IMR-90 (cell line): ENCODE measurements at regions not wholly inside any gene's neighbourhood (a gene's known extent, or its start where the extent isn't known, plus 50 kb on each side); places are given as distances from the start of the nearest gene placed in this dataset.

Source experiments
- ATAC-seq: fragments of 200-7000 bp; cut with Tn5 transposase; 2 replicates; pipeline ENCODE4 v1.9.1; 2020; ENCODE audit warnings: low read depth, mild to moderate bottlenecking, moderate library complexity
- BruUV-seq: library from RNA; stranded (reverse); fragments of 400-500 nt; replicated peaks from 2 replicates; lab custom pipeline; 2021; lab: Mats Ljungman, UMichigan
- CTCF ChIA-PET: fragments of 300-600 bp; formaldehyde crosslinking; extraction: SDS; loops from one replicate; lab custom pipeline; 2021; ENCODE audit warnings: antibody characterized with exemption; lab: Yijun Ruan, JAX
- POLR2A ChIA-PET: fragments of 300-600 bp; sonication (Branson Sonifier 250); formaldehyde crosslinking; loops from one replicate; lab custom pipeline; 2022; ENCODE audit warnings: antibody characterized with exemption; ENCODE audit not compliant: unreplicated experiment; lab: Charles Lee
- DNase-seq: peaks from one replicate; pipeline ENCODE4 v3.0.0; 2013
- H2AFZ ChIP-seq: replicated peaks from 2 replicates; pipeline ENCODE3; 2013; ENCODE audit warnings: low read length, mild to moderate bottlenecking; ENCODE audit not compliant: poor library complexity
- H2AK5ac ChIP-seq: 2 replicates; pipeline ENCODE4 v1.6.1; 2013; ENCODE audit warnings: low read depth, low read length, inconsistent platforms
- H2AK9ac ChIP-seq: replicated peaks from 2 replicates; pipeline ENCODE3; 2013; ENCODE audit warnings: mild to moderate bottlenecking, low read depth, low read length, moderate library complexity; ENCODE audit not compliant: poor library complexity
- H2BK120ac ChIP-seq: 2 replicates; pipeline ENCODE4 v1.6.1; 2013; ENCODE audit warnings: low read depth, low read length, inconsistent platforms
- H2BK15ac ChIP-seq: 3 replicates; pipeline ENCODE4 v1.6.1; 2013; ENCODE audit warnings: low read depth, low read length, inconsistent platforms
- H2BK20ac ChIP-seq: 2 replicates; pipeline ENCODE4 v1.6.1; 2013; ENCODE audit warnings: low read depth, mild to moderate bottlenecking, inconsistent platforms, low read length, moderate library complexity
- H2BK5ac ChIP-seq: 2 replicates; pipeline ENCODE4 v1.6.1; 2013; ENCODE audit warnings: mild to moderate bottlenecking, low read depth, low read length, inconsistent platforms; ENCODE audit not compliant: poor library complexity, severe bottlenecking
- H3K14ac ChIP-seq: replicated peaks from 2 replicates; pipeline ENCODE4 v1.6.1; 2013; ENCODE audit warnings: low read depth, low read length, inconsistent platforms
- H3K18ac ChIP-seq: 2 replicates; pipeline ENCODE4 v1.6.1; 2013; ENCODE audit warnings: low read depth, low read length, control low read depth
- H3K23ac ChIP-seq: 2 replicates; pipeline ENCODE4 v1.6.1; 2013; ENCODE audit warnings: low read depth, low read length, inconsistent platforms
- H3K27ac ChIP-seq: 2 replicates; pipeline ENCODE4 v1.5.1; 2013; ENCODE audit warnings: mild to moderate bottlenecking, control low read depth, low read length; ENCODE audit not compliant: insufficient read depth
- H3K27me3 ChIP-seq: 2 replicates; pipeline ENCODE4 v1.6.1; 2013; ENCODE audit warnings: low read length; ENCODE audit not compliant: control insufficient read depth, insufficient read depth
- H3K36me3 ChIP-seq: 2 replicates; pipeline ENCODE4 v1.6.1; 2013; ENCODE audit warnings: low read length, mixed read lengths; ENCODE audit not compliant: control insufficient read depth, insufficient read depth
- H3K4ac ChIP-seq: 2 replicates; pipeline ENCODE4 v1.6.1; 2013; ENCODE audit warnings: low read depth, low read length, inconsistent platforms
- H3K4me1 ChIP-seq: 2 replicates; pipeline ENCODE4 v1.6.1; 2013; ENCODE audit warnings: low read length, mixed read lengths; ENCODE audit not compliant: control insufficient read depth, insufficient read depth
- H3K4me2 ChIP-seq: 2 replicates; pipeline ENCODE4 v1.6.1; 2013; ENCODE audit warnings: low read depth, mild to moderate bottlenecking, control low read depth, low read length, moderate library complexity
- H3K4me3 ChIP-seq: 2 replicates; pipeline ENCODE4 v1.5.1; 2013; ENCODE audit warnings: low read depth, mild to moderate bottlenecking, control low read depth, low read length, moderate library complexity; ENCODE audit not compliant: insufficient read depth
- H3K56ac ChIP-seq: 2 replicates; pipeline ENCODE4 v1.6.1; 2013; ENCODE audit warnings: low read length, inconsistent platforms; ENCODE audit not compliant: insufficient read depth; ENCODE audit errors: extremely low read depth
- H3K79me1 ChIP-seq, 2 experiments: 2 replicates each; pipeline ENCODE4 v1.6.1; 2013; ENCODE audit warnings: low read length in 2 of 2, inconsistent platforms in 1 of 2, low read depth in 1 of 2
- H3K9ac ChIP-seq: 2 replicates; pipeline ENCODE4 v1.6.1; 2013; ENCODE audit warnings: low read depth, low read length, control low read depth
- H3K9me1 ChIP-seq: 2 replicates; pipeline ENCODE4 v1.6.1; 2013; ENCODE audit warnings: low read length, inconsistent platforms; ENCODE audit not compliant: insufficient read depth
- H3K9me3 ChIP-seq: 2 replicates; pipeline ENCODE4 v1.6.1; 2013; ENCODE audit warnings: low read length; ENCODE audit not compliant: control insufficient read depth, insufficient read depth
- H4K20me1 ChIP-seq: 2 replicates; pipeline ENCODE4 v1.6.1; 2013; ENCODE audit warnings: low read length, inconsistent platforms; ENCODE audit not compliant: insufficient read depth
- H4K5ac ChIP-seq: 2 replicates; pipeline ENCODE4 v1.6.1; 2013; ENCODE audit warnings: mild to moderate bottlenecking, low read depth, low read length, control low read depth
- H4K8ac ChIP-seq, 2 experiments: 2 replicates each; pipeline ENCODE4 v1.6.1; 2013; ENCODE audit warnings: low read depth in 2 of 2, low read length in 2 of 2, control low read depth in 1 of 2, inconsistent platforms in 1 of 2
- H4K91ac ChIP-seq: 2 replicates; pipeline ENCODE4 v1.6.1; 2013; ENCODE audit warnings: low read depth, low read length, inconsistent platforms; ENCODE audit not compliant: insufficient read depth
- BHLHE40 ChIP-seq: fragments of 150-350 bp; IDR thresholded peaks from 2 replicates; pipeline ENCODE4 v1.6.1; 2016; ENCODE audit warnings: mild to moderate bottlenecking, low read depth, low read length
- CEBPB ChIP-seq: IDR thresholded peaks from 2 replicates; pipeline ENCODE4 v1.6.1; 2012; ENCODE audit warnings: low read depth, low read length, improper control_type of control experiment
- CHD1 ChIP-seq: IDR thresholded peaks from 2 replicates; pipeline ENCODE4 v1.6.1; 2012; ENCODE audit warnings: low read depth, low read length, improper control_type of control experiment
- CTCF ChIP-seq: conservative IDR thresholded peaks from 2 replicates; pipeline ENCODE4 v1.5.1; 2012; ENCODE audit warnings: mild to moderate bottlenecking, low read depth, low read length, improper control_type of control experiment
- FOS ChIP-seq: fragments of 150-350 bp; IDR thresholded peaks from 2 replicates; pipeline ENCODE4 v1.6.1; 2016; ENCODE audit warnings: low read depth, low read length
- MAFK ChIP-seq: IDR thresholded peaks from 2 replicates; pipeline ENCODE4 v1.6.1; 2012; ENCODE audit warnings: low read depth, low read length, improper control_type of control experiment
- MAZ ChIP-seq: IDR thresholded peaks from 2 replicates; pipeline ENCODE4 v1.6.1; 2012; ENCODE audit warnings: low read depth, mild to moderate bottlenecking, low read length, improper control_type of control experiment, moderate library complexity, borderline replicate concordance
- MXI1 ChIP-seq: IDR thresholded peaks from 2 replicates; pipeline ENCODE4 v1.6.1; 2012; ENCODE audit warnings: low read depth, mild to moderate bottlenecking, low read length, moderate library complexity, borderline replicate concordance
- NFE2L2 ChIP-seq: fragments of 150-350 bp; IDR thresholded peaks from 2 replicates; pipeline ENCODE4 v1.6.1; 2016; ENCODE audit warnings: low read depth, mild to moderate bottlenecking, low read length
- POLR2A ChIP-seq: IDR thresholded peaks from 2 replicates; pipeline ENCODE4 v1.6.1; 2012; ENCODE audit warnings: mild to moderate bottlenecking, low read depth, low read length
- RAD21 ChIP-seq: IDR thresholded peaks from 2 replicates; pipeline ENCODE4 v1.6.1; 2012; ENCODE audit warnings: low read length, improper control_type of control experiment
- RCOR1 ChIP-seq: IDR thresholded peaks from 2 replicates; pipeline ENCODE4 v1.6.1; 2012; ENCODE audit warnings: mild to moderate bottlenecking, low read length, improper control_type of control experiment; ENCODE audit not compliant: insufficient replicate concordance
- RFX5 ChIP-seq: IDR thresholded peaks from 2 replicates; pipeline ENCODE4 v1.8.0; 2012; ENCODE audit warnings: low read depth, mild to moderate bottlenecking, low read length, moderate library complexity
- SMC3 ChIP-seq: fragments of 150-350 bp; IDR thresholded peaks from 2 replicates; pipeline ENCODE4 v1.6.1; 2016; ENCODE audit warnings: low read depth, mild to moderate bottlenecking, antibody characterized with exemption, low read length, moderate library complexity
- WGBS, 2 experiments: methylation state at CpG; one replicate each; pipeline versions ENCODE4 v1.1.5 to v1.1.7; 2013; ENCODE audit warnings: missing lambda C conversion rate in 2 of 2; ENCODE audit not compliant: insufficient read length in 1 of 2; ENCODE audit errors: extremely low coverage in 2 of 2; 5-methylcytosine and 5-hydroxymethylcytosine counted together
- dilution Hi-C: fragments of 300-500 bp; cut with HindIII; formaldehyde crosslinking; loops from one replicate; pipeline ENCODE4 v1.14.3; 2018; ENCODE audit warnings: low sequenced_read_pairs; ENCODE audit not compliant: unreplicated experiment
- in situ Hi-C: fragments of 300-500 bp; cut with MboI; formaldehyde crosslinking; loops from 3 replicates; pipeline ENCODE4 v1.14.3; 2019; ENCODE audit warnings: low sequenced_read_pairs, inconsistent platforms, mixed read lengths
- intact Hi-C: fragments of 100-400 bp; cut with micrococcal nuclease; formaldehyde crosslinking; loops from 2 replicates; pipeline ENCODE4 v1.10.0; 2022
- TF ChIP-seq, protein P1 (sequence below): fragments of 150-350 bp; IDR thresholded peaks from 2 replicates; pipeline ENCODE4 v1.6.1; 2016; ENCODE audit warnings: low read depth, mild to moderate bottlenecking, low read length, moderate library complexity, borderline replicate concordance
- TF ChIP-seq, protein P2 (sequence below): fragments of 150-350 bp; IDR thresholded peaks from 2 replicates; pipeline ENCODE4 v1.6.1; 2017; ENCODE audit warnings: mild to moderate bottlenecking, antibody characterized with exemption, low read length, low read depth

- no peak for ATAC-seq
- no peak overlapping the region for H2BK20ac ChIP-seq
- POLR2A ChIA-PET: no interaction called here
- no peak overlapping the region for H3K4ac ChIP-seq
- H3K9me1 ChIP-seq: no peaks in the 10 kb centered on the region
- no peak overlapping the region for H3K18ac ChIP-seq
- BruUV-seq: no TSS peak
- no peak overlapping the region for H3K4me3 ChIP-seq
- no peak overlapping the region for H2AFZ ChIP-seq
- no peaks in the 10 kb centered on the region for H3K4me1 ChIP-seq
- no peak for TF ChIP-seq FOS
- no peak for TF ChIP-seq MXI1
- no peak for TF ChIP-seq NFE2L2
- no peak for TF ChIP-seq BHLHE40
- no peak for TF ChIP-seq MAZ
- no peak for TF ChIP-seq RAD21
- no peak for TF ChIP-seq CTCF
- TF ChIP-seq CHD1: no peak
- TF ChIP-seq POLR2A: no peak
- no peak for TF ChIP-seq RFX5
- TF ChIP-seq RCOR1: no peak
- no peak for TF ChIP-seq CEBPB
- TF ChIP-seq, protein P1, sequence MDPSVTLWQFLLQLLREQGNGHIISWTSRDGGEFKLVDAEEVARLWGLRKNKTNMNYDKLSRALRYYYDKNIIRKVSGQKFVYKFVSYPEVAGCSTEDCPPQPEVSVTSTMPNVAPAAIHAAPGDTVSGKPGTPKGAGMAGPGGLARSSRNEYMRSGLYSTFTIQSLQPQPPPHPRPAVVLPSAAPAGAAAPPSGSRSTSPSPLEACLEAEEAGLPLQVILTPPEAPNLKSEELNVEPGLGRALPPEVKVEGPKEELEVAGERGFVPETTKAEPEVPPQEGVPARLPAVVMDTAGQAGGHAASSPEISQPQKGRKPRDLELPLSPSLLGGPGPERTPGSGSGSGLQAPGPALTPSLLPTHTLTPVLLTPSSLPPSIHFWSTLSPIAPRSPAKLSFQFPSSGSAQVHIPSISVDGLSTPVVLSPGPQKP: no peak
- TF ChIP-seq SMC3: no peak
- TF ChIP-seq MAFK: no peak
- TF ChIP-seq, protein P2, sequence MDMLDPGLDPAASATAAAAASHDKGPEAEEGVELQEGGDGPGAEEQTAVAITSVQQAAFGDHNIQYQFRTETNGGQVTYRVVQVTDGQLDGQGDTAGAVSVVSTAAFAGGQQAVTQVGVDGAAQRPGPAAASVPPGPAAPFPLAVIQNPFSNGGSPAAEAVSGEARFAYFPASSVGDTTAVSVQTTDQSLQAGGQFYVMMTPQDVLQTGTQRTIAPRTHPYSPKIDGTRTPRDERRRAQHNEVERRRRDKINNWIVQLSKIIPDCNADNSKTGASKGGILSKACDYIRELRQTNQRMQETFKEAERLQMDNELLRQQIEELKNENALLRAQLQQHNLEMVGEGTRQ: no peak
- DNase-seq: no peak
- no peak overlapping the region for H4K8ac ChIP-seq
- no peak overlapping the region for H2BK120ac ChIP-seq
- H4K91ac ChIP-seq: no peak overlapping the region
- CTCF ChIA-PET: no interaction called here
- H3K14ac ChIP-seq: no peak overlapping the region
- H2BK15ac ChIP-seq: no peak overlapping the region
- H2BK5ac ChIP-seq: peak overlapping the region; percentile 80
- in situ Hi-C loops (no loop called here), dilution Hi-C loops (no loop called here), intact Hi-C loops (no loop called here)
- no peak overlapping the region for H2AK5ac ChIP-seq
- H3K27ac ChIP-seq: no peak overlapping the region
- H3K9ac ChIP-seq: no peak overlapping the region
- no CpG with 5 or more reads among the region's 1 CpG for WGBS, 2 experiments
- no peak overlapping the region for H3K4me2 ChIP-seq
- no peak overlapping the region for H3K23ac ChIP-seq
- H3K36me3 ChIP-seq: no peaks in the 10 kb centered on the region
- no peaks in the 10 kb centered on the region for H3K79me1 ChIP-seq
- H3K56ac ChIP-seq: no peak overlapping the region
- no peaks in the 10 kb centered on the region for H3K27me3 ChIP-seq
- H2AK9ac ChIP-seq: no peak overlapping the region
- no peaks in the 10 kb centered on the region for H4K20me1 ChIP-seq
- H4K5ac ChIP-seq: no peak overlapping the region
- peaks cover 3% of the 10 kb centered on the region; the same call in 1 of the 2 replicates for H3K9me3 ChIP-seq
Measured at GRCh38 chrY:11022734-11023133, 1495.1 kb downstream of the TSPY10 start.
